Right renal pelvis (tissue), 4 donors: ENCODE measurements at regions not wholly inside any gene's neighbourhood (a gene's known extent, or its start where the extent isn't known, plus 50 kb on each side); places are given as distances from the start of the nearest gene placed in this dataset.
"Not testable (repeated sequence)": the region's sequence is repeated elsewhere in the genome, so short reads cannot be mapped to it uniquely, and the experiment has no call there.

ENCODE experiments used
- DNase-seq, 4 donors: peaks; one replicate each; pipeline ENCODE4 v3.0.0-alpha.2; 2013; ENCODE audit warnings: low read depth in 4 of 4, low spot score in 3 of 4, missing footprints in 1 of 4

DNA sequence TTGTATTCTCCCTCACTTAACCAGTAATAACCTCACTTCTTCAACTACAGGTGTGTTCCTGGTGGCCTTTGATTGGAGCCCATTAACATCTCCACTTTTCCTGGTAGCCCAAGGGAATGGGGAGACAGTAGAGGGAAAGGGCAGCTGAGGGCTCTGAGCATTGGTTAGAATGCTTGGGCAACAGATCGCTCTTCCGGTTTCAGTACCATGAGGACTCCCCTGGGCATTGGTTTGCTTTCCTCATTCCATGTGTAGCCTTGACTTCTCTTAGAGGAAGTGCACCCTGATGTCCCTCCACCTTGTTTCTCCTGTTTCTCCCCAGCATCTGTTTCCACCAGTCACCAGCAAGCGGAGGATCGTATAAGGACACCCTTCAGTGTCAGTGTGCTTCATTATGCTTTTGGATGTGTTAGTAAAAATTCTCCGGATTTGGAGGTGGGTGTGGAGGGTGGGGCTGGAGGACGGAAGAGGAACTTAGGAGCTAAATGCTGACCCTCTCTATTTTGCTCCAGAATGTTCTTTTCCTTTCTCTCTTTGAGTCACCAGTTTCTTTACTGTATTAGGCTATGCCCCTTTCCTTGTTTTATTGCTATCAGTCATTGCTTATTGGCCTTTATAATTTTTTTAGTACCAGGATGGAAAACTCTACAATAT, 50.6 kb upstream of the ZNG1B start:
- not testable (repeated sequence) for DNase-seq

DNA sequence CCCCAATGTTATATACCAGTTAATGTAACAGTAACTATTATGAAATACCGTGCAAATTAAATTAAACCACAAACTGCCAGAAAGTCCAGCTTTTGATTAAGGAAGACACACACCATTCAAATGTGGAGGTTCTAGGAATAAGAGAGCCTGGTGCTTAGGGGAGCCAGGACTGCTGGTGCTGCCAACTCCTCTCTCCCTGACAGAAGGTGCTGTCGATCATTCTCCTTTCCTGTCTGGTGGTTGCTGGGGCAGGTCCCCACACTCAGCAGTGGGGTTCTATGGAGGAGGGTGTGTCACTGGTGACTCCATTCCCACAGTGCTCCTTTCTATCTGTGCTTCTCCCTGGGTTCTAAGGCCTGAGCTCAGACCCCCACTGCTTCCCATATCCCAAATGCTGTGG, 57.9 kb upstream of the ZNG1B start:
- DNase-seq: not testable (repeated sequence)

DNA sequence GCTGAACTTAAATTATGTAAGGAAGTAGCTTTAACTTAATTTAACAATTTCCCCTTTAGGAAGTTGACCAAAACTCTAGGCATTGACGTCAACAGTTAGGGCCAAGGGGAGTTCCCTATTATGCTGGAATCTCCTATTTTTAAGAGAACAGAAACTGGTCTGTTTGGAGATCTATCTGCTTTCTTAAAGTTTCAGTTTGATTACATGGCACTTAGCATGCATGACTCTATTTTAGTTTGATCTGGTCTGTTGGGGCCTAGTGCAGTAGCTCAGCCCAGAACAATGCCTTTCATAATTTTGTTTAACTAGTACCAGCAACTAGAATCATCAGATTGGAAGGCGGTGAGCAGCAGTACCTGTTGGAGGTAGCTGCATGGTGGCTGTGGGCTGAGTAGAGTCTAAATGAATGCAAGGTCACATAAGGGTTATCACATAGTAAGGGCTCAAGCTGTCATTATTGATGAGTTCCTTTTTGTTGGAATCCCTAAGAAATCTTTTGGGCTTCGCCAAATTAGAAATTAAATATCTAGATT, 60.5 kb upstream of the ZNG1B start:
- DNase-seq: no peak

DNA sequence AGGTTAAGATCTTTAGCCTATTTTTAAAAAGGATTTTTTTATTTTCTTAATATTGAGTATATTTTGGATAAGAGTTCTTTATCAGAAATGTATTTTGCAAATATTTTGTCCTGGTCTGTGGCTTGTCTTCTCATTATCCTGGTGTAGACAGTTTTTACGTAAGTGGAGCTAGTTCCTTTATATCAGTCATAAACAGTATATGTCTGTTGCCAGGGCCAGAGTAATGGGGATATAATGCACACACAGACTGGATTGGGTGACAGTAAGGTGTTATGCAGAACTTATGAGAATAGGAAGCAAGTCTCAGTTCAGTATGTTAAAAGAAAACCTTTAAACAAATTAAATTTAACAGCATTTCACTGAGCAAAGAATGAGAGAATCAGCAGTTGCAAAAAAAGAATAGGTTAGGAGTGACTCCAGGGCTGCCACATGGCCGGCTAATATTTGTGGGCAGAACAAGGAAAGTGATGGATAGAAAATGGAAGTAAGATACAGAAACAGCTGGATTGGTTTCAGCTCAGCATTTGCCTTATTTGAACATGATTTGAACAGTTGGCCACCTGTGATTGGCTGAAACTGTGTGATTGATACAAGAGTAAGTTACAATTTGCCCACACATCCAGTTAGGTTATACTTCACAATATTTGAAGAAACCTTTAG, 61.1 kb upstream of the ZNG1B start:
- DNase-seq: no peak

DNA sequence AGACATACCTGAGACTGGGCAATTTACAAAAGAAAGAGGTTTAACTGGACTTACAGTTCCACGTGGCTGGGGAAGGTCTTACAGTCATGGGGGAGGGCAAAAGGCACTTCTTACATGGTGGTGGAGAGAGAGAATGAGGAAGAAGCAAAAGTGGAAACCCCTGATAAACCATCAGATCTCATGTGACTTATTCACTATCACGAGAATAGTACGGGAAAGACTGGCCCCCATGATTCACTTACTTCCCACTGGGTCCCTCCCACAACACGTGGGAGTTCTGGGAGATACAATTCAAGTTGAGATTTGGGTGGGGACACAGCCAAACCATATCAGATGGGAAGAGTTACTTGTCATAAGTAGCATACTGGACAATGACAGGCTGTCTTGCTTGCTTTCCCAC, 62.6 kb upstream of the ZNG1B start:
- not testable (repeated sequence) for DNase-seq

DNA sequence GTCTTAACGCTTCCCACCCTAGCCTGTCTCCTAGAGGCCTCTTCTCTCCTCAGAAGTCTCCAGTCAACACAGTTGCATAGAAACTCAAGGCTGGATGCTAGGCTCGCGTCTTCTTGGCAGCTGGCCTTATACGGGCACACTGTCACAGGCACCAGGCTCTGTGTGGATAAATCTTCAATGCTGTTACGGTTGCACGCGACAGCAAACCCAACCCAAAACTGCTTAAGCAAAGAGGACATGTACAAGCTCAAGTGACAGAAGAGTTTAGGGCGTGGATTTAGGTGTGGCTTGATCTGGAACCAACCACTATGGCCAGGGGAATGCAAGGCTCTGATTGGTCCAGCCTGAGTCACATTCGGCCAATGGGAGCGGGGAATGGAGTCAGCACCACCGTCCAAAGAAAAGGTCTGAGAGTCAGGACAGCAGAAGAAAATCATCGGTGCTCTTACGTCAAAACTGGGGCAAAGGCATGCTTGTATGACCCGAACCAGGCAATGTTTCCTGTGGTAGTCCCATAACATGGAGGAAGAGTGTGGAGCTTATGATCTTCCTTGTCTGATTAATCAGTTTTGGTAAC, 65.1 kb upstream of the ZNG1B start:
- not testable (repeated sequence) for DNase-seq

DNA sequence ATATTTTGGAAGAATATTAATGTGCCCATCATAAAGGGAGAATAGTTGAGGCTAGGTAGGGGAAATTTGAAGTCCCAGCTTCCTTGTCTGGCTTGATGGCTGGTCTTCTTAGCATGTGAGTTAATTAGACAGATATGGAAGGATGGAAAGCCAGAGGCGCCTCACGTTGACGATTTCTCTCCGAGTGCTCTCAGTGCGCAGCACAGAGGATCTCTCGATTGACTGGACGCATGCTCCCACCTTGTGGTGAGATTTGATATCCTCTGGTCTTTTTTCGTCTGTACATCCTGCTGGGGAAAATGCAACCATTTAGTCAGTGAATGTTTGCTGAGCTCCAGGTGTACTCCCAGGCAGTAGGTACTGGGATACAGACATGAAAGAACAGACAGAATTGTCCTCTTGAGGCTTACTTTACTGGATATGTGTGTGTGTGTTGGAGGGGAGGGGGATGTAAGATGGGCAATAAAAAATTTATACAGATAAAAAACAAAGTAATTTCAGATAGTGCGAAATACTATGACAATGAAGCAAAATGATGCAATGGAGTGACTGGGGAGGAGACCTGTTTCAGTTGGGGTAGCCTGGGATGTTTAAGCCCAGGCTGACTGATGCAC, 66.9 kb upstream of the ZNG1B start:
- peak; percentile 45 to 61 (median 56) for DNase-seq

DNA sequence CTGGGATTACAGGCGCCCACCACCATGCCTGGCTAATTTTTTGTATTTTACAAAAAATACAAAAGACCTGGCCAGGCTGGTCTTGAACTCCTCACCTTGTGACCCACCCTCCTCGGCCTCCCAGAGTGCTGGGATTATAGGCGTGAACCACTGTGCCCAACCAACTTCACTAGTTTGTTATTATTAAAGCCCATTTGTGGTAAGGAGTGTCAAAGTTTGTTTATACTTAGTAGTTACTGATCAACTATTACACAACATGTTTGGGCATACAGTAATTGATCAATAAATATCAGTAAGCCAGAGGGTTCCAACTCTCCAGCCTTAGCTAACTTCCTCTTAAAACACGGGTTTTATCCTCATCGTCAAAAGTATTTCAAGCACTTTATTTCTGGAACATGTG, 67.5 kb upstream of the ZNG1B start:
- no peak for DNase-seq

DNA sequence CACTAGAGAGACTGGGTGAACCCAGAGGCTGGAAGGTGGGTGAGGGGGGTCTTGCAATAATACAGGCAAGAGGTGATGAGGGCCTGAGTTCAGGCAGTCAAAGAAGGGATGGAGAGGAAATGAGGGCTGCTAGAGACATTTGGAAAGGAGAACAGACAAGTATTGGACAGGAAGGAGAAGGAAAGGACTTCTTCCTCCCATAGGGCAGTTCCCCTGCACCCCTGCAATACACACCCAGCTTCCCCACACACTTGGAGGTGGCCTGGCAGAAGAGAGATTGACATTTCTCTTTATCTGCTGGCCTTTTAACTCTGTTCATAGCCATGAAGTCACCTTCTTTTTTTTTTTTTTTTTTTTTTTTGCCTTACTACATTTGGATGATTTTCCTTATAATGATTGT, 68.9 kb upstream of the ZNG1B start:
- DNase-seq: not testable (repeated sequence)

DNA sequence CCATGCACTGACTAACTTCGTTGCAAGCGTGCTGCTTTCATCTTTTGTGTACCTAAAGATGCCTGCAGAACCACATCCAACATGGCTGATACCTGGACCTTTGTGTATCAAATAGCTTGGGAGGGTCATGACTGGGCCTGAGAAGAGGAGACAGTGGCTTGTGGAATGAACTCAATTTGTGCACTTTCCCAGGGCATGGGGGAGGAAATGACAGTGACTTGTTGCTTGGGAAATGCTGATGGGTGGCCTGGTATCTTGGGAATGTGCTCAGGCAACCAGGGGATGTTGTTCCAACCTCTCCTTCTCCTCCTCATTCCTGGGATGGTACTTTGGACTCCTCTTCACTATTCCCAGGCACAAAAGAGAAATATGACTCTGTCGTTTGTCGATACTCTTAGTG, 70.7 kb upstream of the ZNG1B start:
- not testable (repeated sequence) for DNase-seq

DNA sequence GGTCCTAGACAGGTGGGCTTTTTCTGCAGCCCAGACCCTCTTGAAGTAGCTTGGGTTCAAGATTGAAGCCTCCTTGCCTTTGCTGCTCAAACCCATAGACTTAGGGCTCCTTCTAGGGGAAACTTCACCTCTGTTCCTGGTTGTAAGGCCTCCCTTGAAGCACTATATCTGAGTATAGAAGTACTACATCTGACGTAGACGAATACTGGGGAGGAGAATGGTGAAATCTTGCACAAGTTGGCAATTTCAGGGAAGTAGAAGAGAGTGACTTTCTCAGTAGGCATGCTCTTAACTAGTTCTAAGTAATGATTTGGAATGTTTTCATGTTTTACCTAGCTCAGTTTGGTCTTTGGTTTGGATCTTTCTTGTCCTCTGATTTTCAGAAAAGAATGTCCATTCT, 71.7 kb upstream of the ZNG1B start:
- DNase-seq: not testable (repeated sequence)

DNA sequence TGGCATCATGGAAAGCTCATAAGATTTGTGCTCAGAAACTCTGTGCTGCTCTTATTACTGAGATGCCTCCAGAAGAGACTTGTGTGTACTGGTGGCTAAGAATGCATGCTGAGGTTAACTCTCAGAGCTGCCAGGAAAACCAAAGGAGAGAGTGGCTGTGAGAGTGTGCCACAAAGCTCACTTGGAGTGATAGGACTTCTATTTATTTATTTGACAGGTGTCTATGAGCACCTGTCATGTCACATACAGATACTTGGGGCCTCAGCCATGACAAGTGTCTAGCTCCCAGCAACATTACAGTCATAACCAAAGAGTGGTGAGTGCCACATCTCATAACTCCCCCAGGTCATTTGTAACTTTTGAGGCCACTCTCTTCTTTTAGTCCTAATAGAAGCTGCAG, 72.2 kb upstream of the ZNG1B start:
- not testable (repeated sequence) for DNase-seq

DNA sequence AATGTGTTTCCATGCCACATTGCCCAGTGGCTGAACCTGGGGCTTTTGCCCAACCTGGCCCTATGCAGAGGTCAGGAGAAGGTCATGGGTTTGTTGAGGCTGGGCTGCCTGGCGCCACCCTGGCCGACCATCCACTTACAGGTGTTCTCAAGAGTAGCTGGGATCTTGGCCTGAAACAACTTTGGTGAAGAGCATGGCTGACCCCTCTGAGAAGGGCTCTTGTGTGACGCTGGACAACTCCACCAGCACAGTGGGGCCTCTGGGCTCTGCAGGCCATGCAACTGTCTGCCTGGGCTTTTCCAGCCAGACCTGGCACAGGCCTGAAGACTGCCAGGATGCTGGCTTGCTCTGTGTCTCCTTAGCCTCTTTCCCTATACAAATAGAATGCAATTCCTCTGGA, 76.4 kb upstream of the ZNG1B start:
- no peak for DNase-seq

DNA sequence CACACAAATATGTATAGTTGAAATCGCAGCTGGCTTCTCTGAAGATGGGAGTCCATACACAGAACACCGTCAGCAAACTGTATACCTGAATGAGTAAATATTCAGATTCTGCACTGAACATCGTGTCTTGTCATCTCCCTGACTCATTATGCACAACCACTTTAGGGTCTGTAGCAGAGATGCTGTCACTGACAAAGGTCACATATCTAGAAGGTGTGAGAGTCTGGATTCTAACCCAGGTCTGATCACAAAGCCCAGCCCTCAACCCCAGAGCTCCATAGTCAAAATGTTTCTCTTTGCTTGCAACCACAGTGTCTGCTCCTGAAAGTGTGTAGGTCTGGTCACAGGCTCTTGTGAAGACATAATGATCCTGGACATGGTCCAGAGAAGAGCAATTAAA, 78.3 kb upstream of the PAX8 start:
- no peak for DNase-seq

DNA sequence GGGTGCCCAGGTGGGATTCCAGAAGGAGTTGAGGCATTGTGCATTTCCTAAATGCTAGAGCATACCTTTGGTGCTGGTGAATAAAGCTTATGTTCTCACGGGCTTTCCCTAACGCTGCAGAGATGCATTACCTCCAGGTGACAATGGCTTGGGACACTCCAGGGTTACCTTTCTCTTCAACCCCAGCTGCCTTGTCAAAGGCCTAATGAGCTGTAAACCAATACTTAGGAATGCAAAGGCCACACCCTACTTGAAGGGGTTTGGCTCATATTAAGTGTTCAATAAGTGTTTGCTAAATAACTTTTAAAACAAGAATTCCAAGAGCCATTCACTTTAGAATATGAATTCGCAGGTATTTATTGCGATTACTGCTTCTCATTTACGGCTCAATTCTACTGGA, 77.6 kb upstream of the PAX8 start:
- DNase-seq: not testable (repeated sequence)

DNA sequence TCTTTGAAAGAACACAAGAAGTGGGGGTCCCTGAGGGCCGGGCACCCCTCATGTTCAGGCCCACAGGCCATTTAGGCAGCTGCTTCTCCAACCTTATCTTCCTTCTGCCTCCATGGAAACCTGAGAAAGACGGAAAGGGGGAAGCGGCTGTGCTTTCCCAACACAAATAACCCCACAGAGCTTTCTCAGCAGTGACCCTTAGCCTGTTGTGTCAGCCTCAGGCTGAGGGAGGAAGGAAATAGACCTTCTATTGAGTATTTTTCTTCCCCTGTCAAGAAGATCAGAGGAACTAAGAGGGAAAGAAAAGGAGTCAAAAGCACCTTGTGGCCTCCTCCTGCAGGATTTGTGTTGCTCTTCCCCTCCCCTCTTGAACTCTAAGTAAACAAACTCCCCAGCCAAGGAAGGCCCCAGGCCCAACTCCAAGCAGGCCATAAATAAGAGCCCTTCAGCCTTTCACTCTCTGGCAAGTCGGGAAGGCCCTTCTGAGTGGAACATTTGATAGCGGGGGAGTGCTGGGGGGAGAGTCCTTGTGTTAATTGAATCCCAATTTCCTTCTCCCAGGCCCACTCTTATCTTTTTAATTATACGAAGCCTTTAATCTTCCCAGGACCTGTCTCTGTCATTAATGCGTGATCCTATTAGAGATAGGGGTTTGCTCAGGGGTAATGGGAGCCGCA, 76.8 kb upstream of the PAX8 start:
- DNase-seq: peak in 1 of 4 donors; percentile 25

DNA sequence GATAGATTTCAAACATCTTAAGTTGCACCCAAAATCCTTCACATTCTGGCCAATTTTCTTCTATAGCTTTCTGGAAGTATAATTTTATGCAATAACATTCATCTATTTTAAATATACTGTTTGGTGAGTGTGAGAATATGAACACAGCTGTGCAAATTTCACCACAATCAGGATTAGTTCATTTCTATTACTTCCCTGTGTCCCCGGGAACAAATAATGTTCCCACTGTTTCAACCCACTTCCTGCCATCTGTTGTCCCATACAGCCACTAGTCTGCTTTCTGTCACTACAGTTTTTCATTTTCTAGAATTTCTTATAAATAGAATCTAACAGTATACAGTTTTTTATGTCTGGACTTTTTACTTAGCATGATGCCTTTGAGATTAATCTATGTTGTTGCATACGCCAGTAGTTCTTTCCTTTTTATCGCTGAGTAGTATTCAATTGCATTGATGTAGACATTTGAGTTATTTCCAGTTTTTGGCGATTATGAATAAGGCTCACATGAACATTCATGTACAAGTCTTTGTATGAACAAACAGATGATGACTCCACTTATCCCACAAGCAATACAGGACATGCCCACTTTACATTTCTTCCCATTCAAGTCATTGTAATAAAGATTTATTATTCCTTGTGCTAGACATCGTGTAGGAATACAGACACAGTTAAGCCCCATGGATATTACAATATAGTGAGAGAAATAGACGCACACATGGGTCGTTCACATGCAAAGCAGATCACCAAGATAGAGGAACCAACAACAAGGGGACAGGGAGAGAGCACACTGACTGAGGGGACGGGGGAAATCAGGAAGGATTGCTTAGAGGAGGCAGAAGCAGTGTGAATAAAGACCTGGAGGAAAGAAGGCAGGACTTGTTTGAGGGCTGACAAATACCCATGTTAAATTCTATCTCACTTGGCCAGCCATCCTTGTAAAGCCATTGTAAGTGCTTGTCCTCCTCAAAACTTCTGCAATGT, 72.9 kb upstream of the PAX8 start:
- DNase-seq: no peak

DNA sequence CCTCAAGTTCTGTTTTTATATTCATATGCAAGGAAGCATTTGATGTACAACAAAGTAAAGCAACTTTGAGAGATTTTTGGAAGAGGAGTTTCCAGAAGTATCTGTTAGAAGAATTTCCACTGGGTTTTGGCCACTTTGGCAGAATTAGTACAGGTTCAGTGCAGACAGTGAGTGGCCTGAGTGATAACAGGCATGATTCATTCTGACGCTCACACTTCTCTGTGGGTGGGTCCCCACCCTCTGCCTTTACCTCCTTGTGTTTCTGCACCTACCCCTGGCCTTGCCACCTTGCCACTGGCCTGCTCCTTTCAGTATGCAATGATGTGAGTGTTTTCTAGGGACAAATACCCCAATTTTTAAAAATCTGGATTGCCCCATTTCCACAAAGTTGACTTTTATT, 65.1 kb upstream of the PAX8 start:
- not testable (repeated sequence) for DNase-seq

DNA sequence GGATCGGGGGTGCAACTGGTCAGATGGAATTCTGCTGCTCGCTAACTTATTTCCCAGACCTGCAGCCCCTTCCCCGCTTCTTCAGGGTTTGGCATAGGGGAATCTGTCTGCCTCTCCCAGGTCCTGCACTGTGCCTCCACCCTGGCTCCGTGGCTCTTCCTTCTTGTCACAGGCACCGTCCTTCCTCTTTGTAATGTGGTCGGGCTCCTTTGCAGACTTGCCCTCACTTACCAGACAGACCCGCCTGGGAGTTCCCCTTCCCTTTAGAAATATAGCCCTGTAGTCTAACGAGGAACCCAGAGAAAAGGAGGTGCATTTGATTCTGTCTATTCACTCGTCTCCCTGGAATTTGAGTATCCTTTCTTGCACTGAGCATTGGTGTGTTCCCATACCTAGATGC, 63.9 kb upstream of the PAX8 start:
- no peak for DNase-seq

DNA sequence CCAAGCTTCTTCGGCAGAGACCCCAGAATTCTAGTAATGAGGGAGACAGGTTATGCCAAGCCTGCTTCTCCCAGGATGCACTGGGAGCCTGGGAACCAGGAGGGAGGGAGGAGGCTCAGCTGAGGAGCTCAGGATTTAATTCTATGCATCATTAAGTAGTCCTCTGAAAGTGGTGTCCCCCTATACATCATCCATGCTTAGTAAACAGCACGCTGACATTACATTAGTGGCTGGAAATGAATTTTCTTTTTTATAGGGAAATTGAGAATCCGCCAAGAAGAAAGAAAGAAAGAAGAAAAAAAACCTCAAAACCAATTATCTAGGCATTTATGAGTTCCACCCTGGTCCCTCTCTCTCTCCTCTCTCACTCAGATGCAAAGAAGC, 63.1 kb upstream of the PAX8 start:
- DNase-seq: not testable (repeated sequence)
